GM18520 (cell line): ENCODE measurements at regions not wholly inside any gene's neighbourhood (a gene's known extent, or its start where the extent isn't known, plus 50 kb on each side); places are given as distances from the start of the nearest gene placed in this dataset.

ENCODE experiments used
- ATAC-seq: cut with Tn5 transposase; IDR thresholded peaks from one replicate; pipeline ENCODE4 v1.9.1; 2021; ENCODE audit not compliant: unreplicated experiment

DNA sequence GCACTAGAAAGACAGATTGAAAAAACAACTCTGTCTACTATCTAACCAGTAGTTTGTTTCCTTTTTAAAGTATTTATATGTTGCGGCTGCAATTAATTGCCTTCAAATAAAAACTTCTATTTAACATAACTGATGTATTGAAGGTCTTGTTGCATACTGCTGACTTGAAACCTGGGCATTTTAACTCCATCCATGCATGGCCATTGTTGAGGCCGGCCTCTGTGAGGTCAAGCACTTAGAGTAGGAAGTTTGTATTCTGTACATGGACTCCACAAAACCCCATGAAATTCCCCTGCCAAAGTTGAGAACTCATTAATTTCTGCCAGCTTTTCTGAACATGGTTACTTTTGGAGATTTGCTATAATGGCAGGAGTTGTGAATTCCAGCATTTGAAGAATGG, 150.6 kb downstream of the GAS1 start:
- no peak for ATAC-seq

DNA sequence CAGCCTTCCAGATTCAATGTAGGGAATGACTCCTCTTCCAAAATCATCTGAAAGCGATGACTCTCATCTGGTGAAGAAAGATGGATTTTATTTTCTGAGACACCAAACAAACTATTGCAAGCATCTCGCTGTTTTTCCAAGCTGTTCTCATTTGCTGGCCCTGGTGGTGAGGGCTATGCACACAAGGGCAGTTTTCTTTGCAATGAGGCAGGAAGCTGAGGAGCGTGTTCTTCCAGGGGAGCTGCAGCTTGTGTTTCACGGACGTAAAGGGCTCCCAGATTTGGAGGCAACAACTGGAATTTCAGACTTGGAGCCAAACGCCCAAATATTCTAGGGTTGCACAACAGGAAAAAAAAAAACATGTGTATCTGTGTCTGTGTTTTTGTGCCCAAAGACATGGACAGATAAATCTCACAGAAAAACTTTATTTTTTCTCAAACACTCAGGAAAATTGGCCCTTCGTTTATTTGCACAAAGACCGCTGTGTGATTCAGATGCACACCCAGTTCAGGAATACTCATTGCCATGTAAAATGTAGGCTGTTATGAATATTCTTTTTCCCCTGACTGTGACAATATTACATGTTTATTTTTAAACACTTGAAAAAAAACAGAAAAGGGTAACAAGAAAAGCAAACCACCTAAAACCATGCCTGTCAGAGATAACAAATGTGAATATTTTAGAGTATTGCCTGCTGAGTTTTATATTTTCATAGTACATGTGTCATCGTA, 151.3 kb downstream of the GAS1 start:
- no peak for ATAC-seq

DNA sequence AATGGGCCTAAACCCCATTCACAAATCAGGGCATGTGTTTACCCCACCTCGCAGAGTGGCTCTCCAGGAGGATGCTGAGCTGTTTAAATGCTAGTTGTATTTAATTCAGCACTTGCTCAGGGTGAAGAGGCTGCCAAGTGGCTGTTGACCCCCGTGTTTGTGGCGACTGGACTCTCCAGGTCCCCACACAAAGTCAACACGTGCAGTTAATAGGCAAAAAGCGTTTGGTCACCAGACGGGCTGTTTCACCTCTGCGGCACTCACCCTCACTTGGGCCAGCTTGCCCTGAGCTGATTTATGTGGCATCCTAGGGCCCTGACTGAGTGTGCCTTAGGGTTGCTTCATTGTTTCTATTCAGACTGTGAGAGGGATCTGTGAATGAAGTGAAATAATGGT, 152.3 kb downstream of the GAS1 start:
- ATAC-seq = no peak

DNA sequence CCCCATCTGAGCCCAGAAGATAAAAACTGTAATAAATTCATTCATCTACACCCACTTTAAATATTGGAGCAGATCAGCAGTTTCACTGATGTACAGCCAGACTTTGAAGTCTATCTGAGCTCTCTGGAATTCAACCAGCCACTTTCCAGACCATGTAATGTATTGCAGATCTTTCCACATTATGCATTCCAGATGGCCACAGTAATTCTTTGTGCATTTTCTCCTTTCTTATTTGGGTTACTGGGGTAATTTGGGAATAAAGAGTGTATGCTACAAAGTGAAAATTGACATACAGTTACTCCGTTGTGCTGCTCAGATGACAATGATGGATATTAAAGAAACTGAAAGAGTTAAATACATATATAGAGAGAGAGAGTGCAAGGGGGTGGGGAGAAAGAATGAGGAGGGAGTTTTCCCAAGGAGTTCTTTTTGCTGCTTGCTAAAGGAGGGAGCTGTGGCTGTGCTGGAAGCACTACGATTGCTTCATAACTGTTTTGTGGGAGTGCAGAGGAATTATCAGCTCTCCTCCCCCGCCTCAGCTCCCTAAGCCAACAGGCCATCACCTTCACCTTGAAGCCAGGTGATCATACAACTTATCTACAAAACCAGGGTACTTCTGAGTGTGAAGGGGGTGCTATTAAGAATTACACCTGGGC, 152.8 kb downstream of the GAS1 start:
- ATAC-seq = no peak

DNA sequence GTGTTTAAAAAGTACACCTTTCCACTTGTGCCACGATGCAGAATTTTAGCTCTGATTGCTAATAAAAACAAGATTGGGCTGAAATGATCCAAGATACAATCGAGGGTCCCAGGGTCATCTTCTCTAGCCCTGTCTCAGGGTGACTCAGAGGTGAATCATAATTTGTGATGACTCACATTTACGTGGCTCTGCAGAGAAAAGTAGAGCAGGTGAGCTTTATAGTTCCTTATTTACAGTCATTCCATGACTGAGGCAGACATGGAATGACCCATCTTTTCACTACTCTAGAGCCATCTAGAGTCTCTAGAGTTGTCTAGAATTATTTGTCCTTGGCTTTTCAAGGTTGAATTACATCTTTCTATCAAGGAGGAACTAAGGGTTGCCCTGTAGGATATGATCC, 155.2 kb downstream of the GAS1 start:
- ATAC-seq = no peak

DNA sequence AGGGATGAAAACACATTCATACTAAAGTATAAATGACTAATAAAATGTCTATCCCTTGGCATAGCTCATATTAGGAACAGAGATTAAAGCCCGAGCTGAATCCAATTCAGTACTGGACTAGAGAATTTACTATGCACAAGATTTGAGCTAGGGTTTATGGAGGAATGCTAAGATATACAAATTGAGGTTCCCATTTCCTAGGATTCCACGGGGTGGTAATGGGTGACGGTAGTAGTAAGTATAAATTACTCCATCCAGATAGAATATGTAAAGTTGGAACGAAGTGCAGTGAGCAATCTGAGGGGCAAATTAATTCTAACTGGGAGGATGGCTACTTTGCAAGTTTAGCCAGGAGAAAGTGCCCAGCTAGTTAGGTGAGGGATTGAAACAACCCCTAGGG, 156.5 kb downstream of the GAS1 start:
- ATAC-seq = no peak

DNA sequence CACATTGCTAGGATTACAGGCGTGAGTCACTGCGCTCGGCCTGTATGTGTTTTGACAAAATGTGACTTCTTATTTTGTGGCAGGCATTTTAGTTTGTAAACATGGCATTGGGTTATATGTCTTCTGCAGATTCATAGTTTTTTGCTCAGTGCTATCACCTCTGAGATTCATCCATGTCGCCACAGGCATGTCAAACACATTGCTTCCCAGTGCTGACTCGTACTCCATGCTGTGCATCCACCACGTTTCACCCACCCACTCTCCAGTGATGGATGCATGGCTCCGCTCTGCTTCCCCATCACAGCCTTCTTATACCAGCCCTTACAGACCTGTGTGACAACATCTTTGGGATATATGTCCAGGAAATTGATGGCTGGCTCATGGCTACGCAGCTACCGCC, 158.8 kb downstream of the GAS1 start:
- ATAC-seq = no peak

DNA sequence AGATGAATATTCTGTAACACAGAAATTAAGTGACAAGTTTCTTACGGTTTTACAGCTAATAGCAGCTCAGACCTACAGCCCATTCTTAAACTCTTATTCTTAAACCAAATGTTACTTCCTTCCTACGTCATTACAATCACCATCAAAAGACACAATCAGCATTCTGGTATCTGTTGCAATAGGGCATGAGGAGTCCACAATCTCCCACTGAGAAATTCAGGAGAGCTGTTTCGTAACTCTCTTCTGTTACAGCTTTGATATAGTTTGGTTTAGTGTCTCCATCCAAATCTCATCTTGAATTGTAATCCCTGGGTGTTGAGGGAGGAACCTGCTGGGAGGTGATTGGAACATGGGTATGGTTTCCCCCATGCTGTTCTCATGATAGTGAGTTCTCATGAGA, 163.4 kb downstream of the GAS1 start:
- no peak for ATAC-seq

DNA sequence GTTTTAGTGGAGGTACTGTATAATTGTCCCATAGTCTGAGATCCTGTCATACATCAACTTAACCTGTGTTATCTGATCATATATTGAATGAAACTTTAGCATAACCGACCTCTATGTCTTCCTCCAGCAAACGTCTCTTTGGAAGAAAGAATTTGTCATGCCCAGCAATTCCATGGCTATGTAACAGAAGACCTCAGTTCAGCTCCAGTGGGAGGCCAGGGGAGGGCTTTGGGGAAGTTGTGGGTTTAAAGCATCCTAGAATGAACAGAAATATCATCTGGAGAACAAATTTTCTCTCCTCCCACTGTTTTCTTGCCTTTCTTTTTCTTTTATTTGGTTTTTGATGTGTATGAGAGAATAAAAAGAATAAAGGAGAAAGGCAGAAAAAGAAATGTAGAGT, 164.5 kb downstream of the GAS1 start:
- ATAC-seq = no peak

DNA sequence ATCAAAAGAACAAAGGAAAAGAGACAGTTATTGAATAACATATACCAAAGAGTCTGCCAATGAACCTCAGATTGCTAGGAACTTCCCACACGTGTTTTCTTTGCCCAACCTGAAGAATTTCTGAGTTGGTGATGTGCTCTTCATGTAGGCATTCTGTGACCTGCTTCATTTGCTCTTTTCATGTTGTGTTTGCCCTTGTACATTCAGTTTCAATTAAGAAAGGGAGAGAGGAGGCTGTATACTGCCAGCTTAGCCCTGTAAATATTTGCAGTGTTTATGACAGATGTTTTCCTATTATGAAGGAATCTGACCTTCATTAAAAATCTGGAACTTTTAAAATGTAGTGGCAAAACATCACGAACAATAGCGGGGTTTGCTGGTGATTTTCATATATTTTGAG, 168.5 kb downstream of the GAS1 start:
- no peak for ATAC-seq

DNA sequence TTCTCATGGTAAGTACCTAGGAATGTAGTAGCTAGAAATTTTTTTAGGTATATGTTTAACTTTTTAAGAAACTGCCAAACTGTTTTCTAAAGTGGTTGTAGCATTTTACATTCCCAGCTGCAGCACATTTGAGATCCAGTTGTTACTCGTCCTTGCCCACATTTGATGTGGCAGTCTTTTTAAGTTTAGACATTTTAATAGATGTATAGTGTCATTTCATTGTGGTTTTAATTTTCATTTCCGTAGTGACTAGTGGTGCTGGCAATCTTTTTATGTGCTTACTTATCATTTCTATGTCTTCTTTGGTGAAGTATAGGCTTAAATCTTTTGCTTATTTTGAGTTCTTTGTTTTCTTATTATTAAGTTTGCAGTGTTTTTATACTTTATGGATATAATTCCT, 171.6 kb downstream of the GAS1 start:
- no peak for ATAC-seq

DNA sequence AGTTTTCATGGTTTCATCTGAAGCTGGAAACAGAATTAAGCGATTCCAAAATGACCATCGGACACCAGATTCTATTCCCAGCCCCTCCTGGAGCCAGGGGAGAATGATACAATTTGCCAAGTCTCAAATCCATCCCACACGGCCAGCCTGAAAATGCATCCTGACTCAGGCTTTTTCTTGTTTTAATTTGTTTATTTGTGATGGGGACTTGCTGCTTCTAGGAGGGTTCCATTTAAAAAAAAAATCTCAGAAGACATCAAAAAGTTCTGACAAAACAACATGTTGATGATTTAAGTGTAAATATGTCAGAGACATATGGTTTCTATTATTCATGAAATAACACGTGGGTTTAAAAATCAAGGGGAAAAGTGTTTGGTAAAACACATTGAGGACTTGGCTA, 173.2 kb downstream of the GAS1 start:
- no peak for ATAC-seq

DNA sequence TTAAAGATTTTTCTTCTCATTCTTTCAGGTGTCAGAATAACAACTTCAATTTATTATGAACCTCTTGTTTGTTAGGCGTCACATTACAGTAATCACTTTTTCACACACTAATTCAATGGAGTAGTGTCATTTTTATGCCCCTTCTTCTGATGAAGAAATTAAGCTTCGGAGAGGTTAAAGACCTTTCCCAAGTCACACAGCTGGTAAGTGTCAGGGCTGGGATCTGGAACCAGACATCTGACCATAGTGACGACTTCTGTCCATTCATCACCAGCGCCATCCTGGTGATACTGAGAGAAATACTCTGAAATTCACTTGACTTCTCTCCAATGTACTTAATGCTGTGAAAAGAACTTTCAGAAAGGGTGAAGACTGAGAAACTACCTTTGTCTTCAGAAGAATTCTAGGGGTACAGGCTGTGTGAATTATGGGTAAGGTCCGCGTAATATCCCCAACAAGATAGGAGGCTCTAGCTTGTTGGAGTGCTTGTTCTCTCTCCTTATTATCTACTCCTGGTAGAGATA, 173.8 kb downstream of the GAS1 start:
- ATAC-seq = no peak

DNA sequence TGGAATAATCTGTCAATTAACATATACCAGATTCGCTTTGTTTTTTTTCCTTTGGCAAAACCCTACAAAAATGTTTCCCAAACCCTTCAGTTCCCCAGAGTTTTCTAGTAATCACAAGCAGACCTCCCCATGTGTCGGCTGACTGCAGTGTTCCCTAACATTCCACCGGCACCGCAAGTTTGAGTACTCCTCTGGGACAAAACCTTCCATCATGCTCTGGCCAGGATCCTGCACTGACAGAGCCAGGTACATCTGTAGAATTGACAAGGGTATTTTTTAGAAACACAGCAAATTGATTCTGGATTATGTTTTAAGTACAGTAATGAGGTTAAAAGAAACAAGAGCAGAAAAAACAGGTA, 174.7 kb downstream of the GAS1 start:
- no peak for ATAC-seq

DNA sequence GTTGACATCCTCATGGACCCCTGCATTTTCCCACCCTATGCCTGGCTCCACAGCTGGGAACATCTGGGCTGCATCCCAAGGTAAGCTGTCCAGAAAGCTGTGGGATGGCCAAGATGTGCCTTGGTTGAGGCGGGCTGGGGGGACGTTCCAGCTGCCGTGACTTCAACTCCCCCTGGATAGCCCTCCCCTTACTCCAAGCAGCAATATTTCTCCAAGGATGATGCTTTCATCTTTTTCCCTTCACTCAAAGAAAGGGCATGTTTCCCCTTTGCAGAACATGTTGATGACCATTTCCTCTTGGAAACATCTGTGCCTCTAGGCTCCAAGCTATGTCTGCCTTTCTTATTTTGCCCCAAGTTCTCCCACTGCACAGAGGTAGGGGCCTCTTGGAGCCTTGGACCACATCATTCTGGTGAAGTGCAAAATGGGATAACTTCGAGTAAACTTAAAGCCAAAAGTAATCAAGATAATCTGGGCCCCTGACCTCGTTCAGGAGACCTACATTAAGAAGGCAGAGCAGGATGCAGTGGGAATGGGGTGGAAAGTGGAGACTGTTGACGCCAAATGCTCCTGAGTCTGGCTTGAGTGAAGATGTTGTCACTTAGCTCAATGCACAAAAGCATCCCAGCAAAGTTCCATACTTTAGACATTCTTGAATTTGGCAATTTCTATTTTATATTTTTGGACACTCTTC, 175.2 kb downstream of the GAS1 start:
- no peak for ATAC-seq

DNA sequence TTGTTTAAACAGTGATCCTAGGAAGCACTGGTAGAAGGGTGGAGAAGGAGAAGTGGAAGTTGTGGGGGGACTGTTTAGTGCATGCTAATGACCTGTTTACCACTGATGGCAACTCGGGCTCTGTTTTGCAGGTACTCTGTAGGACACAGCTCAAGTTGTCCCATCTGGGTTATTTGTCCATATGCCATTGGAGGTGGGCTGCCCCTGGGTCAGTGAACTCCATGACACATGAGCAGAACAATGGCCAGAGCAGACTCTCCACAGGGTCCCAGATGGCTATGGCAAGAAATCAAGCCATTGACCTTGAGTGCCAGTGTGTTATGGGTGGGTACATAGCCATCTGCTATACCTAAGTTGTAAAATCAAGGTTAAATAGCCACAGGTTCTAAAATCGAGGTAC, 175.9 kb downstream of the GAS1 start:
- ATAC-seq = no peak

DNA sequence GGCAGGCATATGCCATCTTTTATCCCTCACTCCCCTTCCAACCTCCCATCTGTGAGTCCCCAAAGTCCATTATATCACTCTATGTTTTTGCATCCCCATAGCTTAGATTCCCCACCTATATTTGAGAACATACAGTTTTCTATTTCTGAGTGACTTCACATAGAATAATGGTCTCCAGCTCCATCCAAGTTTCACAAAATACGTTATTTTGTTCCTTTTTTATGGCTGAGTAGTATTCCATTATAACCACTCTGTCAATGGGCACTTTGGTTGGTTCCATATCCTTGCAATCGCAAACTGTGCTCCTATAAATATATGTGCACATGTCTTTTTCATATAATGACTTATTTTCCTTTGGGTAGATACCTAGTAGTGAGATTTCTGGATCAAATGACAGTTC, 178.6 kb downstream of the GAS1 start:
- ATAC-seq = no peak

DNA sequence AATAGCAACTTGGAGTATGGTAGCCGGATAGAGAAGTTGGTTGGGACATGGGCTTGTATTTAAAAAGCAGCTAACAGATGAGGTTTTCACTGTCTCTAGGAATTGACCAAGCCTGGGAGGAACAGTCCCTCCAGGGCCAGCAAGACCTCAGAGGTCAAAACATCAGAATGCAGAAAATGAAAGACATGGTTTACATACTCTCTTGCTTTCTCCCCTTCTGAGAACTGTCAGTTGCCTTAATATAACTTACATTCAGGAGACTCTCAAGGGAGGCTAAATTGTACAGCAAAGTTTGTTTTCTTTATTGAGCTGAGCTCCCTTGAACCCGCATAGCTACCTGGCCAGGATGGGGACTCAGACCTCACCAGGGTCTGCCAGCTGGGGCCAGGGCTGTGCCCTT, 179.3 kb downstream of the GAS1 start:
- no peak for ATAC-seq

DNA sequence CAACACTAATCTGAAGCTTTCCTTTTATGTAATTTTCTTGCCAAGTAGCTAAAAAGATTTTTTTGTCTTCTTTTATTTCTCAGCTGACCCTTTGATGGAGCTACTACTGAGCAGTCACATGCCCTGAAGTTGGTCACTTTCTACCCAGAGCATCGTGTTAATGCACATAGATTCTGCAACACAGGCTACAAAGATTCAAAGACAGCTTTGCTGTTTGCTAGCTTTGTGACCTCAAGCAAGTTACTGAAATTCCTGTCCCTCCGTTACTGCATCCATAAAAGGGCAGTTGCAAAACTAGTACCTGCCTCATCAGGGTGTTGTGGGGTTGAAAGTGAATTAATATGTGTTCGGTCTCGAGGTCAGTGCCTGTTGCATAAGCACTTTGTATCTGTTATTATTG, 179.9 kb downstream of the GAS1 start:
- no peak for ATAC-seq

DNA sequence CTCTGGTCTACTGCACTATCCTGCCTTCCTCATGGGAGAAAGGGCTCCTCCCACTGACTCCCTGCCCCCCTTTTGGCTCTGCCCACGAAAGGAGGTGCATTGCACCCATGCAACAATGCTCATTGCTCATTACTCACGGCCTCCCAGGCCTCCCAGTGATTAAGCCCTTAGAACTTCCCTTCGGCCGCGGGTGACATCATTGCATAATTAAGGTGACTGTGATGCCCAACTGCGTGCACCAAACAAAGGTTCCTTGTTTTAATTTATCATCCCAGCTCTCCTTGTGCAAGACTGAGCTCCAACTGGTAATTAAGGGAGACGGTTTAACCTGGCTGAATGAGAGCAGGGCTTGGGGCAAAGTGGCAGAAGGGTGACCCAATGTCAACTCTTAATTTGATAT, 180.4 kb downstream of the GAS1 start:
- ATAC-seq = no peak

DNA sequence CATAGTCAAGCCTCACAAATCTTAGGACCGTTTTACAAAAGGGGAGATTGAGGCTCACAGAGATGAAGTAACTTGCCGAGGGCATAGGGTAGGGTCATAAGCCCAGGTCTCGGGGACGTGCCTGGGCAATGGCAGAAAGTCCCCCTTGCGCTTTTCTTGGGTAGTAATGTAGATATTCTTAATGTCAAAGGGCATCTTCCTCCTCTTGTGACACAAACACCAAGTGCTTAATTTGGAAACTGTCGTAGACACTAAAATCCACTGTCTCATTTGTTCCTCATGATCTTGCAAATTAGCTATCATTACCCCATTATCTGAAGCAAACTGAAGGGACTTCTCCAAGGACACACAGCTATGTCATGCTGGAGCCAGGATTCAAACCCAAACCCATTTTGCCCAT, 180.8 kb downstream of the GAS1 start:
- ATAC-seq = no peak

DNA sequence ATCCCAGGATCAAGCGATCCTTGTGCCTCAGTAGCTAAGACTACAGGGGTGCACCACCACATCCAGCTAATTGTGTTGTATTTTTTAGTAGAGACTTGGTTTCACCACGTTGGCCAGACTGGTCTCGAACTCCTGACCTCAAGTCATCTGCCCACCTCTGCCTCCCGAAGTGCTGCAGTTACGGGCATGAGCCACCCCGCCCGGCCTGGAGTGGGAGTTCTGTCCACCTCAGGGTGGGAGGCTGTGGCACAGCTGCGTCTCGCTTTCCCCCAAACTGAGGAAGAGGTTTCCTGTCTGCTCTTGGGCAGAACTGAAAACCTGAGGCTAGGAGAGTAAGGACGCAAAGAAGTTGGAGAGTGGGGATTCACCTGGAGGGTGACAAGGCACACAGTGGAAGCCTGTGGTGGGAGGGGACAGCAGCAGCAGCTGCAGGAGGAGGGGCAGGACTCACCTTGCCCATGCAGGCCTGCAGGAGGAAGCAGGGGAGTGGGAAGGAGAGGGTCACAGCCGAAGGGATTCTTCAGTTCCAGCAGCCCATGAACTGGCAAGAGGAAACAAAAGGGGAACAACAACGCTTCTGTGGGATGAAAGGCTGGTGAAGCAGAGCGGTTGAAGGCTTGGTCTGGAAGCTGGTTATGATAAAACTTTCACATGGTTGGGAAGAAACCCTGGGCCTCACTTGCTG, 181.4 kb downstream of the GAS1 start:
- ATAC-seq = no peak
